GM11168 (cell line): ENCODE measurements at regions not wholly inside any gene's neighbourhood (a gene's known extent, or its start where the extent isn't known, plus 50 kb on each side); places are given as distances from the start of the nearest gene placed in this dataset.

Experiments
- in situ Hi-C: fragments of 300-500 bp; cut with MboI; formaldehyde crosslinking; loops from one replicate; pipeline ENCODE4 v1.12.0; 2022; ENCODE audit warnings: low sequenced_read_pairs; ENCODE audit not compliant: unreplicated experiment

GRCh38 chr4:181524499-181524898 is 718.7 kb upstream of the TENM3 start:
- in situ Hi-C loops = loop anchor here (10.0 kb wide), 1 partner anchor 380 kb away; no protein-coding TSS in a partner anchor

DNA sequence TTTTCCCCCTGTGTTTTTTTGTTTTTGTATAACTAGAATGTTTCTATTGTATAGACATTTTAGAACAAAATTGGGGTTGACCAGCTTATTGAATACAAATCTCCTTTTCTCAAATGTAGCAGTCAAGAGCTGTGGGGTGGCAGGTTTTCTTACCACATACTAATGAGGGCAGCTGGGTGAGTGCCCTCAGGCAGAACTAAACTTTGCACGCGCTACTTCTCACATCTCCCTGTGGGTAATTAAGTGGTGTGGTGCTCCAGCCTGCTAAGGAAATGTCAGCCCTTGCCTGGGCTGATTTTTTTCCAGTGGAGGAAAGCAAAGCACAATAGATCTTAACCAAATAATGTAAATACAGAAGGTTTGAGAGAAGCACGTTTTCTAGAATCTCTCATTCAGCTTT is 717.6 kb upstream of the TENM3 start:
- in situ Hi-C loops = loop anchor here (10.0 kb wide), 1 partner anchor 379 kb away; no protein-coding TSS in a partner anchor

- in situ Hi-C loops = loop anchor here (10.0 kb wide), 1 partner anchor 376 kb away; no protein-coding TSS in a partner anchor
Observed at GRCh38 chr4:181528570-181529184, 714.5 kb upstream of the TENM3 start.

DNA sequence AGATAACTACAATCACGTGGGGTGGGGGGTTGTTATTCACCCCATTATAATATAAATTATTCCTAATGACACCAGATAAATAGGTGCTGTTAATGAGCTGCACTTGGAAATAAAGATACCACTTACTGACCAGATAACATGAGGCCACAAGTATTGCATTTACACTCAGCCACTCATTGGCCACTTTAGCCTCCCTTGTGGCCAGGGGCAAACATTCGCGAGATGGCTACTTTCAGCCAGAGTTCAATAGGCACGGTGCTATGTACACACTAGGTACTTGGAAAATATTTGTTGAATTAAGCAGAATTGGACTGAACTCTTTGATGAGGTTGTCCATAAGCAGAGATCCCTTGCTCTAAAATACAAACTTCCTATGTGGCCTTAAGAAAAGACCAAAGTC is 713.7 kb upstream of the TENM3 start:
- in situ Hi-C loops = loop anchor here (10.0 kb wide), 1 partner anchor 375 kb away; no protein-coding TSS in a partner anchor

DNA sequence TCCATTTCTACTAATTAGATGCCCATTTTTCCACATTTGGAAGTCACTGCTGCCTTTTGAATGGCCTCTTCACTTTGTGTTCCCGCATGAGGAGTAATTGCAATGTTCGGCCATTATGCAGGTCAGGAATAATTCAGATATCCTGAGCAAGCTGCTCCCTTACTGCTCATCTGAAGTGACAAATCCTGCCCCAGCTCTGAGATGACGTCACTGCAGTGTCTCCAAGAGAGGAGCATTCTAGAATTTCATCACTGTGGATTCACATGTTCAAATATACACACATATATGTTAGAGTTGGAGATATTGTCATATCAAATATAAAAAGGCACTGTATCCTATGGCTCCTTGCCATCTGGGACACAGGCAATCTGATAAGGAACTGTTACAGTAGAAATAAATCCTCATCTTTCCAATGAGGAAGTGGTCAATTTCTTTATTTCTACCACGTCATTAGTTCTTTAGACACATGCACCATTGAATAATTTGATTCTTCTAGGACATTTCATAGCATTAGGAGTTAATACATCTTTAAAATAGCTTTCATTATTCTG is 706.9 kb upstream of the TENM3 start:
- in situ Hi-C loops = no loop called here

DNA sequence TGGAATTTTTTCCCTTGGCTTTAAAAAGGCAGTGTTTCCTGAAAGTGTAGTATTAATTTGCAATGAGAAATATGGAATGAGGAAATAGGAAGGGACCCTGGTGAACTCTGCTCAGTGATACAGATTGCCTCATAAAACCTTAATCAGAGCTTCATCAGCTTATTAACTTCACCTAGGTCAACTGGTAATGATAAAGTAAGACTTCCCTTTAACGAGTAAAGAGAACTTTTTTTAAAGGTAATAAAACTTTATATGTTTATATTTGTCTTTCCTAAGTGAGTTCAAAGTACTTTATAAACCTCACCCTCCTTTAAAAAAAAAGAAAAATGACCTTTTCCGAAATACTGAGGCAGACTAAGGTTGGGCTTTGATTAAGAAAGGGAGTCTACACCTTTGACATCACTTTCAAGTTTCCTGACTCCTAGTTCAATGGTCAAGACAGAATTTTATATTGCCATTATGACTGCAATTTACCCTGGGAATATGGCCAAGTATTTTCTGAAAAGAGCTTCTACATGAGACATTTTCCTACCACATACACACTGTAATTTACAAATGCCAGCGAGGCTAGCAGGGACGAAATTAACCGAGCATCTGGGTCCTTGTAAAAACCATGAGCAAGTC is 706.3 kb upstream of the TENM3 start:
- in situ Hi-C loops = no loop called here

DNA sequence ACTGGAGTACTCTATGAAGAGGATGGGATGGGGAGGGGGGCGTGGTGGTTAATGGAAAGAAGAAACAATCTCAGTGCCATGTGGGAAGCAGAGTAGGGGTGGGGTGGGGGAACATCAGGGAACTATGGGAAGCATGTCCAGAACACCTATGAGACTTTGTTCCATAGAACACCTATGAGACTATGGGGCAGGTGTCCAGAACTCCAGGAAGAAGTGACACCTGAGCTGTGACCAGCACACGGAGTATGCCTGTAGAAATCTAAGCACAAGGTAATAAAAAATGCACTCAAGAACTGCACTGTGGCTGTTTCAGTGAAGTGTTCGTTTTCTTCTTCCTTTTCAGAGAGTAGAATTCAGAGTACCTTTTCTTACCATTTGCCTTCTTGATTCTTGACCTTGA is 704.8 kb upstream of the TENM3 start:
- in situ Hi-C loops = no loop called here

DNA sequence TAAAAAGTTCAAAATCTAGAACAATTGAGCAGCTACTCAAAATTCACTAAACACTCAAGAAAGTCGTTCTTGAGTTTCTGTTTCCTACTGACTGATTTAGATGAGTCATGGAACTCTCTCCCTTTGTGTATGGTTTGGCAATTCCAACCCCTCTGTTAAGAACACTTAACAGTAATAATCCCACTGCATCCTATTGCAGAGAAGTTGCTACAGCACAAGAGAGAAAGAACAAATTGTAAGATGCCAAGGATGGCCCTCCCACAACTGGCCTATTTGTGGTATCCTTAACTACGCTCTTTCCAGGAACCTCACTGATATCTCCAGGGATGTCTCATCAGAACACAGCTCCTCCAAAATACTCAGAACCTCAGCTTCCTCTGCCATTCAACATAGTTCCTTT is 701.8 kb upstream of the TENM3 start:
- in situ Hi-C loops = no loop called here

DNA sequence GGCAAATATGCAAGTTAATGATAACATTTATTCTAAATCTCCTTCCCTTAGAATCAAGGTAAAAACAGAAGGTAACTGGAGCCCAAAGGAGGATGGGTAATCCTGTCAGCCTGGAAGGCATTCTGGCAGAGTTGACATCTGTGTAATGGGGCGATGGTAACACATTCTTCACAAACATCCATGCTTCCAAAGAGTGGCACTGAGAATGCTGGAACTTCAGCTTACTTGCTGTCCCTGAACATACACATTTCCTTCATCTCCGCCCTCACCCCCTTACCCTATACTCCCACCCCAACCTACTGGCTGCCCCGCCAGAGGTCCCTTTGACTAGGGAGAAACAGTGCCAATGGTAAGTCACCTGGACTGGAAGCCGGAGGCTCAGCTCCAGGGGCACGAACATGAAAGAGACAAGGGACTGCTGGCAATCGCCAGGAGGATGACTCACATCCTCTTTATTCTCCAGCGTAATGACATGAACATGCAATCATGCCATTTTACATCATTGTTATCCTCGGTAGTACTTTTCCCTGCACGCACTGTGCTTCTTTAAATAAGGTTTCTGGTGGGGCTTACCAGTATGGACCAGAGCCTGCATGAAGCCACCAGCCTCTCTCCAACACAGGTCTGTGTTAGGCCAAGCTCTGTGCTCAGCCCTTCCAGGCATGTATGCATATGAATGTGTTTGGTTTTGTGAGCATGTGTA is 694.2 kb upstream of the TENM3 start:
- in situ Hi-C loops = no loop called here

- in situ Hi-C loops = no loop called here
Observed at GRCh38 chr4:181549576-181550188, 693.5 kb upstream of the TENM3 start.

- in situ Hi-C loops = no loop called here
Observed at GRCh38 chr4:181550381-181550780, 692.8 kb upstream of the TENM3 start.

DNA sequence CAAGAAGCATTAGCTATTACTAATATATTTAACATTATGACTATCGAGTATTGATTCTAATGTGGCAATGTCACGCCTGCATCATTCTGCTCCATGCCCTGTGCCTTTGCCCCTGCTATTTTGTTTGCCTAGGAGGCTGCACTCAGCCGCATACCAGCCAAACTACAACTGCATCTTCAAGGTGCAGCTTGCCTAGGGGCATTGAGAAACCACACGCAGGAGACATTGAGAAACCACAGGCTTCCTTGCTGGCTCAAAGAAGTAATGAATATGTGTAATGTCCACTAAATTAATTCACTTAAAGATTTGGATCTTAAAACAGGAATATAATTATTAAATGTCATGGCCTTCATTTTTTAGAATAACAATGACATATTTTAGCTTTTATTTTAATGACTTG is 683.6 kb upstream of the TENM3 start:
- in situ Hi-C loops = no loop called here

DNA sequence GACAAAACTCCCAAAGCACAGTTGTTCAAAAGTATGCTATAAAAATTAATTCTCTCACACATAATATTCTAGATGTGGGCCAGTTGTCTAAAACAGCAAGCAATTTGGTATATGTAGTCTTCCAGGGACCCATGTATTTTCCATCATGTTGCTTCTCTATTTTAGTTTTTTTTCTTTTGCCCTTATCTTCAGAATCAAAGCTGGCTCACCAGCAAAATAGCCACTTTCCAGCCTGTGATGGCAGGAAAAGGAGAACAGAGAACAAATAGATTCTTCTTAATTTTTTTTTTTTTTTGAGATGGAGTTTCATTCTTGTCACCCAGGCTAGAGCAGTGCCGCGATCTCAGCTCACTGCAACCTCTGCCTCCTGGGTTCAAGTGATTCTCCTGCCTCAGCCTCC is 680.8 kb upstream of the TENM3 start:
- in situ Hi-C loops = no loop called here

DNA sequence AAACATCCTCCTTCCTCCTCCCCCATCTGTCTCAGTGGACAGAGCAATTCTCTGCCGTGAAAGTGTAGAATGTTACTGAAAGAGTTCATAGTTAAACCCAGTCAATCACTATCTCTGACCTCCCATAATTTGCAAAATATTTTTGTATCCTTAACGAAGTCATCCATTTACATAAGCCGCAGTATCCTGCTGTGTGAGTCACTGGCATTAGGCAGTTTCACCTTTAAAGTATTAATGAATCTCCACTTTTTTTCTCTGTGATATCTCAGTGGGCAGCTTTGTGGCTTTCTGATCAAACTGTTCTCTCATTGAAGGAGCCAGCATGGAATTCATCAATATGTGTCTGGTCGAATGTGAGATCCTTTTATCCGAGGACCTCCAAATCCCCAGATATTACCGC is 678.6 kb upstream of the TENM3 start:
- in situ Hi-C loops = no loop called here

- in situ Hi-C loops = no loop called here
Observed at GRCh38 chr4:181566490-181566889, 676.7 kb upstream of the TENM3 start.

GRCh38 chr4:181569553-181569952 is 673.6 kb upstream of the TENM3 start:
- in situ Hi-C loops = no loop called here

DNA sequence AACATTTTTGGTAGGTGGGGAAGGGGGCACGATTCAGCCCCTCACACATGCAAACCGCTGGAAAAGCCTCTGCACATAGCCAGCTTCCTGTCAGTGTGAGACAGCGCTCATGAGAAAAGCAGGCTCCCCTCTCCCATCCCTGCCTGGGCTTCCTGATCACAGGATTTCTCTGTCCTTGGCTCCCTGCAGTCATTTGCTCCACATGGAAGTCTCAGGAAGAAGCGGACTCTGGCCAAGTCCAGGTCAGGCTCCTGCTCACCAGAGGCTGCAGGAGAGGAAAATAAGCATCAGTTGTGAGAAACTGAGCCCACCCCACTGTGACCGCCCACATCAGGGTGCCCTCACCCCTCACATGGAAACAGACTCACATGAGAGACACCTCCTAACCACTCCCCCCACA is 664.3 kb upstream of the TENM3 start:
- in situ Hi-C loops = no loop called here

DNA sequence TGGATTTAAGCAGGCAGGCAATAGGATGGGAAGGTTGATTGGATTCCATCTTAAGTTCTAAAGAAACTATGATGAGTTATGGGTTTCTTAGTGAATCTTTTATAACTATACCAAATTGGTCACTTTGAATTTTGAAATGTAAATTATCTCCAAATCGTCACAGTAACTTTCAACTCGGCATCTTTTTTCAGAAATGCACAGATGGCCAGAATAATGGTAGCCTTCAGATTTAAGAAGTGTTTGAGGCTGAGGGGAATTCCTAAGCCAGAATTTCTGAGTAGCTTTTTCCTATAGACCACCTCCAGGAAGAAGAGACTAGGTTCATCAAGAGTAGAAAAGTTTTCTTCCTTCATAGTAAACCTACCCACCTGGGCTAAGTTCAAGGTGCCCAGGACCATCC is 663.7 kb upstream of the TENM3 start:
- in situ Hi-C loops = no loop called here

DNA sequence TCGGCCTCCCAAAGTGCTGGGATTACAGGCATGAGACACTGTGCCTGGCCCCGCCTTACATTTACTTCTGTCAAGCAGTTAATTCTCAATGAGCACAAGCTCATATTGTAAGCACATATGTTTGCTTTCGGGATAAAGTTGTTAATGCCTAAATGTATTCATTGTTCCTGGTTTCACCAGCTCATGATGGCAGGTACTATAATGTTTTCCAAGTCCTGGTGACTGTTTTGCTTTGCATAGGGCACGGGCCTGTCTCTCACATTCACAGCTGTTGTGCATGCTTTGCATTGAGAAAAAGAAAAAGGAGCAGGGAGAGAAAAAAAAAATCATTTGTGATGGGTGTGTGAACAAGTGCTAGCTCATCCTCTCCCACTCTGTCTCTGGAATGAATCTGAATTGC is 661.2 kb upstream of the TENM3 start:
- in situ Hi-C loops = no loop called here

DNA sequence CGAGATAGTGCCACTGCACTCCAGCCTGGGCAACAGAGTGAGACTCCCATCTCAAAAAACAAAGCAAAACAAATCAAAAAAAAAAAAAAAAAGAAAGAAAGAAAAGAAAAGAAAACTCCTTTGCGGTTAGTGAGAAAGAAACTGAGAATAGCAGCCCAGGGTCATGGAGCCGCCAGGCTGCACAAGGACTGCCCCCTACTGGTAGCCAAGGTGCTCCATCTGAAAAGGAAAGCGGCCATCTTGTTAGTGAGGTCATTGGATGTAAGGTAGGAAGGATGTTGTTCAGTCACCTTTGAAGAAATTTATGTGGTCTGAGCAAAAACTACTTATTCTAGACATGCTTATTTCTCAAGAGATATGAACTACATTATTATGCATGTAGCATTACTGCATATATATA is 660.6 kb upstream of the TENM3 start:
- in situ Hi-C loops = no loop called here
